ENCODE measurements at regions not wholly inside any gene's neighbourhood (a gene's known extent, or its start where the extent isn't known, plus 50 kb on each side); places are given as distances from the start of the nearest gene placed in this dataset.

GRCh38 chr18:72075040-72075439, 469.1 kb downstream of the CBLN2 start:
- DNase-seq (ENCODE audit: low spot score) = no peak

GRCh38 chr18:72063001-72063400, 481.1 kb downstream of the CBLN2 start:
- DNase-seq (ENCODE audit: low spot score) = no peak

GRCh38 chr18:72058851-72059250, 485.3 kb downstream of the CBLN2 start:
- DNase-seq (ENCODE audit: low spot score) = no peak

- no peak for DNase-seq (ENCODE audit: low spot score)
Observed at GRCh38 chr18:72056171-72056570, 488.0 kb downstream of the CBLN2 start.

DNA sequence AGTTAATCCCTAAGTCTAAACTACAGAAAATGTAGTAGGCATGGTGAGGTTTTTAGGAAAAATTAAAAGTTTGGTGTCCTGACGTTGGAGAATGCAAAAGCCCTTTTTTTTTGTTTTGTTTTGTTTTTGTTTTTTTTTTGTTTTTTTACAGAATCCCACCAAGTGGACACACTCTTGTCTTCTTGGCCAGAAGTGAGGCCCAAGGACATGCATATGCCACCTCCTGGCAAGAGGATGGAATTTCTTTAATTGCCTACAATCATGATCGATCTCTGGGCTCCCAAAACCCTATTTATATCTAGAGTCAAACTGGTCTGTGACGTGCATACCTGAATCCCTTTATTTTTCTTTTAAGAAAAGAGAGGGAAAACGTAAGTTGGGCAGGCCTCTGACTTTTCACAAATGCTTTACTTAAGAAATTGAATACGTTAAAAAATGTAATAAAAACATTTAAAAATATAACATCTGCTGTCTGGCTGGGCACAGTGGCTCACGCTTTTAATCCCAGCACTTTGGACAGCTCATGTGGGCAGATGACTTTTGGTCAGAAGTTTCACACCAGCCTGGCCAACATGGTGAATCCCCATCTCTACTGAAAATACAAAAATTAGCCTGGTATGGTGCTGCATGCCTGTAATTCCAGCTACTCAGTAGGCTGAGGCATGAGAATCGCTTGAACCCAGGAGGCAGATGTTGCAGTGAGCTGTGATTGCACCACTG, 502.7 kb downstream of the CBLN2 start:
- no peak for DNase-seq (ENCODE audit: low spot score)

DNA sequence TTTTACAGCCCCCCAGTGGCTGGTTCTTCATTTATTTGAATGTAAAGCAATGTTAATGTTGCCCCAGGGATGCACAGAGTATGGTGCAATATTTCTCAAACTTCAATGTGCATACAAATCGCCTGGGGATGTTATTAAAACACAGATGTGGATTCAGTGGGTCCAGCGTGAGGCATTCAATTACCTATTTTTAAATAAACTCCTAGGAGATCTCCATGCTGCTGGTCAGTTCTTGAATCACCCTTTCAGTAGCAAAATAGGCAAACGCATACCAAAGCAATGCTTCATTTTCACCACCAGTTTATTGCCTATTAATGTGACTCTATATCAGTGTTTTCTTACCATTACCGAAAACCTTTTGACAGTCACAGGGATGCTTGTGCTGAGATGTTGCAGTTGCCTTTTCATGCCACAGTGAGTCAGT, 530.7 kb downstream of the CBLN2 start:
- no peak for DNase-seq (ENCODE audit: low spot score)

DNA sequence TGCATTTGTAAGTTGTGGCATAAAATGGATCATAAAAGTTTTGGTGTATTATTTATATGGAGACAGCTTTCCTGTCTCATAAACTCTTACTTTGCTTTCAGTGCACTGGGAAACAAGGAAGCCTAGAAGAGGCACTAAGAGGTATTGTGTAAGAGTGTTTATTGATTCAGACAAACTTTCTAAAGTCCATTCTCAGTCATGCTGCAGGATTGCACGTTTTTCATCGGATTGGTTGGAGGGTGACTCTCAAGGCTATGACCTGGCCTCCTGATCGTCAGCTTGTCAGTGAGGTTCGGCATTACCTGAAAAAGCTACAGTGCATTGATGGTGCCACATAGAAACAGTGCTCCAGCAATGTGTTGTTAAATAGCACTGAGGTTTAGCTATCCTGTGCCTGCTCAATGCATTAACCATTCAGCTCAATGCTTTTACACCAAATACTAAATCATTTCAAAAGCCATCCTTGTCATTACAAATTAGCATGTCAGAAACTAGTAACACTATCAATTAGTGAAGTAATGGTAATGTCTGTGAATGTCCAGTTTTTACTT, 545.5 kb downstream of the CBLN2 start:
- no peak for DNase-seq (ENCODE audit: low spot score)

DNA sequence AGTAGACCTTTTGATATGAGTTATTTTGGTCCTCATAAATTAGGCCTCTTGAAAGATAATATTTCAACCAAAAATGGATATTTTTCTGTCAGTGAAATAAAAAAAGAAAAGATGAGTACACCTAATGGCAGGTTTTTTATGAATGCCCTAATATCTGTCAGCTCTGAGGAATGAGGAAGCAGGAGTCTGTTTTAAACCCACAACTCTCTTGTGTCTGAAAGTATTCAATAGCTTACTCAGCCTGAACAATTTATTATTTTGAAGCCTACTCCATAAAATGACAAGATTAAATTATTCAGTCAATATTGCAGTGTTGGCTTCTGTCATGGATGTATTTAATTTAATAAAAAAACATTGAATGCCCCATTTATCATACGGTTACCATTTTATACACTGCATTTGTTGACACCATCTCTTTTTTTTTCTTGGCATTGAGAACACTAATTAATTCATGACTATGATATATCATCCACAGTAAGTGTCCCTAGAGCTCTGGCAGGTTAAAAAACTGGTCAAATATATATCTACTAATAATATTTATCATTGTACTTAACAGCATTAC, 548.2 kb downstream of the CBLN2 start:
- DNase-seq (ENCODE audit: low spot score) = no peak

DNA sequence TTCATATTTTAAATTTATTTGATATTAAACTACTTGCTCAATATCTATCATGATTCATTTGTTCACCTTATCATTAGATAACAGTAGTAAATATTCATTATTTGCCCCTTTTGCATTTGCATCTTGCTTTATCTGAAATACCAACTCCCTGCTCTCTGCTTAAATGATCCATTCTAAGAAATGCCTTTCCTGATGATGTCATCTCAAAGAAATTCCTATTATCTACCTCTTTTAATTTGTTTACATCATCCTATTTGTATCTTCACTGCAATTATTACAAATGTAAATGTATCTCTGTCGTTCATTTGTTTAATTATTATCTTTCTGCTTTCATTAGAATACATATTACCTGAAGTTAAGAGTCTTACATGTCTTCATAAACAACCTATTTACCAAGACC, 549.9 kb downstream of the CBLN2 start:
- DNase-seq (ENCODE audit: low spot score) = no peak

GRCh38 chr18:71989616-71990015, 554.5 kb downstream of the CBLN2 start:
- no peak for DNase-seq (ENCODE audit: low spot score)

DNA sequence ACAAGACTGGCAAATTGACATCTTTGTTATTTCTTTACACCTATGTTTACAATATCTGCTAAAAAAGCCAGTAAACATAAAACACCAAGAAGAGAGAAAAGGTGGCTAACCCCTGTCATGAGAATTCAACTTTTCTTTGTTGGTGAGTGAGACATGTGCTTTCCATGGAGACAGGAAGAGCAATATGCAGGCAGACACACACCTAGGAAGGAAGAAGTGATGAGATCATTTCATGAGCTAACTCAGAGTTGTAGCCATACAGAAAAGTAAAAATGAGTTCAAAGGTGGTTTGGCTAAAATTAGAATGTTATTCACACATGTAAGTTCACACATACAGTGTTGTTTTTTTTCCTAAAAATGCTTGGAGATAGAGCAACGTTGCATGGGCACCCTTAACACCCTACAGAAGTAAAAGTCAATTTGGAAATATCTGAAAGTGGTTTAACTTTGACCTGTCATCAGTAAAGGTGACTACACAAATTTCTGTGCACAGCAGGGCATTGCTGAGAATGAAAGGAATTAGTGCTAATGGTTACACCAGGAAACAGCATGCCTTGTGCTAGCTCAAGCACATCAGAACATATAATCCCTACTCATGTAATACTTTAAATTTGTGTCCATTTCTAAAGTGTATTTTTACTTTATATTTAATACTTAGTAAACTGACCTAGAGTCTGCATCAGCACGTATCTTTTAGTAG, 557.6 kb downstream of the CBLN2 start:
- no peak for DNase-seq (ENCODE audit: low spot score)

DNA sequence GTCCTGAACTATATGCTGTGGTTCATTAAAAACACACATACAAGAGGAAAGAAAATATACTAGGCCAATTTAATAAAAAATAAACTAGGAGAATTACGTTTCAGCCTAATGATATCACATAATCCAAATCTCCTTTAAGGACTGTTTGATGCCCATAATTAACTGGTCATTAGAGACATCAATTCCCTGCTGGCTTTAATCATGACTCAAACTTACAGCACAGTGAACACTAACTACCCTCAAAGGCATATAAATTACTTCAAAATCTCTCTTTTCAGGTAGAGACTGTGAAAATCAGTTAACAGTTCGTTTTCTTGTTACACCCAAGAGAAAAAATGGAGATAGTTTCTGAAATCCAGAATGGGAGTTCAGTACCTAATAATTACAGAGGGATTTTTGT, 567.4 kb downstream of the CBLN2 start:
- DNase-seq (ENCODE audit: low spot score) = no peak

DNA sequence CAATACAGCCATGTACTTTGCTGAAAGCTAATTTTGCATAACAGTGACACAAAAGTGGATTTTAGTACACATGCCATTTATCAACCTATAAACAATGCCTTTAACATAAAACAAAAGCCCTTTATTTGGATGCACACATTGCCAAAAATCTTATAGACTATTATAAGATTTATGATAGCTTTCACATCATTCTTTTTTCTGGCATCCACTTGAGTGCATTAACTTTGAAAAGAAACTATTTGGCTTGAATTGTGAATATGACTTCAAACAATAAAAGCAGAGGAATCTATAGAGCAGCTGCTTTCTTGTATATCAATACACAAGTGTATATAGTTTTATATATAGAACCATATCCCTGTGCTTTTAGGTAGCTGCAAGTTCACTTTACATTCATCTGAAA, 577.4 kb downstream of the CBLN2 start:
- DNase-seq (ENCODE audit: low spot score) = no peak

DNA sequence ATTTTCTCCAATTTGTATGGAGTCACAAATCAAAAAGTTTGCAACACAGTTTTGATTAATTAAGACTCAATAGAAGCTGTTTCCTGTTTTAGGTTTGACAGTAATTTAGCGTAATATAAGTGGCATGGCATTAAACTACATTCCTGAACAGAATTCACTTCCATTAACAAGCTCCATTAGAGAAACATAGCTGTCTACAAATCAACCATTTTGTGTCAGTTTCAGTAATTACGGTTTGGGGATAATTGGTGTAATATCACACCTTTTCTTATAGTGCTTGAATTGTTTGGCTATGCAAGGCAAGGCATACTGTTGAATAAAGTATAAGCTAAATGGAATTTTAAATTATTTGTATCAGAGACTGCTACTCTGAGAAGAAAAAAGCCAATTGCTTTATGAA, 585.5 kb downstream of the CBLN2 start:
- no peak for DNase-seq (ENCODE audit: low spot score)

DNA sequence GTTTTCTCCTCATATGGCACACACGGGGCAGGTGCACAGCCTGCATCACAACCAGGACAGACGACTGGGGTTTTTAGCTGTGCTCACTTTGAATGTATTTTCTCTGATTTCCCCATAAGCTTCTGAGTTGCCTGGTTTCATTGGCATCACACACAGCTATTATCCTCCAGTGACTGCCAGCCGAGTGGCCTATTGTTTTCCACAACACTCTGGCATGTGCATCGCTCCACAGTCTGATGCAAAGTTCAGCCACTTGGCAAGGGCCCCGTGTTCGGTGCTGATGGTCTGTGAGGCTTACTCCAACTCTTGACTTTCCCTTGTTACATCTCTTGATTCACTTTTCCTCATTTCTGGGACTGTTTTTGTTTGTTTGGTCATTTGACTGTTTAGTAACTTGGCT, 593.1 kb downstream of the CBLN2 start:
- no peak for DNase-seq (ENCODE audit: low spot score)

DNA sequence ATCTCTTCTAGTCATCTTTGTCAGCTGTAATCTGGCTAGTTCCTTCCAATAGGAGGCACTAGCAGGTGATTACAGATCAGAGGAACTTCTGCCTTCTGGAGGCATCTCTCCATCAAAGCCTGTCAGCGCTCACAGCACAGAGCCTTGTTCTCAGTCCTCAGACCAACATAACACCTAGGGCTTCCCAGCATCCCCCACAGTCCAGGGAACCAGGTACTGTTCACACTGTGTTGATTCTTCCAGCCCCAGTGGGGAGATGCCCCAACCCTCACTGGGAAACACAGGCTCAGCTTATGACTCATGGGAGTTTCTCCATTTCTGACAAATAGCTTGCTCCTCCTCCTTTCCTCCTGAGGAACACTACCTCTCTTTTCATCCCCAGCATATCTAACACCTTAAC, 601.7 kb downstream of the CBLN2 start:
- no peak for DNase-seq (ENCODE audit: low spot score)

DNA sequence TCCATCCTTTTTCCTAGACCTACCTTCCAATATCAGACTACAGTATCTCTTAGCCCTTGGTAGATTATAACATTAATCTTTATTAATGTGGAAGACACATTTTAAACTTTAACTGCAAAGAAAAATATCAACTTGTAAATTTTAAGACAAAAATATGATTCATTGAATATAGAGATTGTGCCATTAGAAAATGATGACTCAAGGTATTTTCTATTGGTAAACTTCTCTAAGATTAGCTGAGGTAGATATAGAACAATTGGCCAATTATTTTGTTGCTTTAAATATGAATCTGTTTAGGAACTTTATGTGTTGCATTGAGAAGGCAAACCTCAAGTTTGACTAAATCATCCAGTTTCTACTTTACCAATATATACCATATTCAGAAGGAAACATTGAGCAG, 604.7 kb downstream of the CBLN2 start:
- no peak for DNase-seq (ENCODE audit: low spot score)

GRCh38 chr18:71936744-71937143, 607.4 kb downstream of the CBLN2 start:
- no peak for DNase-seq (ENCODE audit: low spot score)

DNA sequence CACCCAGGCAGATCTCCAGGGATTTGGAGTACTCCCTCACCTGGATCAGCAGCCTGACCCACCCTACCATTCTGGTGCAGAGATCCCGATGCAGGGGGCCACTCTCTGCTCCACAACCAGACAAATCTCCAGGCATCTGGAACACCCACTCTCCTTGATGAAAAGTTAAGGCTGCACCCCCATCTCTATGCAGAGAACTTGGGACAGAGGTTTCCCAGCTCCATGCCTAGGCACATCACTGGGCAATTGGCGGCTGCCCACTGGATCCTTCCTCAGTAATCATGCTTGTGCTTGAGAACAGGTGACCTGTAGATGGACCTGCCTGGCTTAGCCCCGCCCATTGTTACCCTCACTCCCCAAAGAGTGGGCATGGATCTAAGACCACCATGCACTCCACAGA, 624.9 kb downstream of the CBLN2 start:
- DNase-seq (ENCODE audit: low spot score) = no peak

- no peak for DNase-seq (ENCODE audit: low spot score)
Observed at GRCh38 chr18:71913641-71914040, 630.5 kb downstream of the CBLN2 start.

DNA sequence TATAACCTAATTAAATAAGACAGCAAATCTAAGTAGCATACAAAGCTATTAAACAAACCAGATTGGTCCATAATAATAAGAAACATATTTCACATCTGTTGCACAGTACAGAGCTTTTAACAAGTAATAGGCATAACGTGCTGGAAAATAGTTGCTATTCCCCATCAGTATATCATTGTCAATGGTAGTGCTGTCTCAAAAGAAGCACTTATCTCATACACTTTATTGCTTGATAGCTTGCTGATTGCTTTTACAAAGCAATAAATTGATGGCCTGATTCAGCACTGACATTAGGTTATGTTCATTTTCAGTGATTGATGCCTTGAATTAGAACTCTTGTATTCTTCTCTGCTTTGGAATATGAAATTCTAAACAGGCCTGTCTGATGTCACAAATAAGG, 641.7 kb downstream of the CBLN2 start:
- DNase-seq (ENCODE audit: low spot score) = no peak

- no peak for DNase-seq (ENCODE audit: low spot score)
Observed at GRCh38 chr18:71899707-71900472, 644.3 kb downstream of the CBLN2 start.

DNA sequence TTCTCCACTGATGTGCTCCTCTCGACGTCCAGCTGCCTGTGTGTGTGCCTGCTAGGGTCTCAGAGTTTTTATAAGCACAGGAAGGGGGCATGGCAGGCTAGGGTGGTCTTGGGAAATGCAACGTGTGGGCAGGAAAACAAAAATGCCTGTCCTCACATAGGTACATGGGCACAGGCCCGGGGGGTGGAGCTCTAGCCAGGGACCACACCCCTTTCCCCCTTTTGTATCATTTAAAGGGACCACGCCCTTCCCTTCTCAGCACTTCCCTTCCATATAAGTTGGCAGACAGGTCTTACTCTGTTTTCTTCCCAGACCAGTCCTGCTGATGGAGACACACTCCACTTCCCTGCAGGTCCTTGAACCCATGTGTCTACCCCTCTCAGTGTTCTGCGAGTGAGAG, 645.0 kb downstream of the CBLN2 start:
- DNase-seq (ENCODE audit: low spot score) = no peak
